Upper lobe of left lung (tissue), 4 donors: ENCODE measurements at regions not wholly inside any gene's neighbourhood (a gene's known extent, or its start where the extent isn't known, plus 50 kb on each side); places are given as distances from the start of the nearest gene placed in this dataset.

Source experiments
- CTCF ChIP-seq, 6 experiments: fragments of 450-650 bp in 4 of 6; fragments of 200-600 bp in 2 of 6; sonication (generic) in 2 of 6; IDR thresholded peaks; one replicate each; pipeline ENCODE4 v1.5.1; 2016 to 2019; ENCODE audit warnings: antibody characterized with exemption in 6 of 6
- POLR2A ChIP-seq, 4 donors: fragments of 450-650 bp; IDR thresholded peaks; one replicate each; pipeline ENCODE4 v1.5.1; 2016 to 2017; ENCODE audit warnings: antibody characterized with exemption in 4 of 4, mild to moderate bottlenecking in 2 of 4

GRCh38 chr12:58387199-58387598 is 445.8 kb downstream of the ATP23 start:
- TF ChIP-seq CTCF (IDR thresholded peaks at IDR 0.05) (no peak), POLR2A (IDR thresholded peaks at IDR 0.05) (no peak)
